ENCODE measurements at regions not wholly inside any gene's neighbourhood (a gene's known extent, or its start where the extent isn't known, plus 50 kb on each side); places are given as distances from the start of the nearest gene placed in this dataset.

DNA sequence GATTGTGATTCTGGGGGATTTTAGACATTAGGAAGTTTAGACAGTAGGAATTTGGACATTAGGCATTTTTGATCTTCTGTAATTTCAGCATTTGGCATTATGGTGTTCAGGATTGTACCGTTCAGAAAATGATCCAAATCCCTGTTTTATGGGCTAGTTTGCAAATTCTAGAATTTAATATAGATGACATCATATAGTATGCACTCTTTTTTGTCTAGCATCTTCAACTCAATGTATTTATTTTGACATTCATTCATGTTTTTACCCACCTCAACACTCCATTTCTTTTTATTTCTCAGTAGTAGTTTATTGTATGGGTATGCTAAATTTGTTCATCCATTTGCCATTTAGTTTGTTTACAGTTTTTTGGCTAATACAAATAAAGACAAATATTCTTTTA lies 105.3 kb upstream of the ZPLD1 start:
- Histone ChIP-seq H3K9me3 (replicated peaks; ENCODE audit: control insufficient read depth, insufficient read depth, low read length) (no peaks in the 10 kb centered on the region), H2AFZ (ENCODE audit: low read depth, low read length) (no peak overlapping the region), H3K27me3 (ENCODE audit: control insufficient read depth in 2 of 2, insufficient read depth in 2 of 2, low read length in 2 of 2) (peaks cover 0 to 3% of the 10 kb centered on the region in 2 experiments), H3K4me1 (ENCODE audit: control insufficient read depth, extremely low read depth, insufficient read depth, low read length) (no peaks in the 10 kb centered on the region), H3K9ac (replicated peaks; ENCODE audit: extremely low read depth, insufficient read depth, low read length) (no peak overlapping the region), H3K9me1 (replicated peaks; ENCODE audit: control insufficient read depth, extremely low read depth, insufficient read depth, low read length) (no peaks in the 10 kb centered on the region), H3K4me3 (replicated peaks in 1 of 3; ENCODE audit: insufficient read depth in 1 of 3, low read depth in 1 of 3, low read length in 3 of 3) (no peak overlapping the region), H3K27ac (ENCODE audit: insufficient read depth, low read depth, low read length) (no peak overlapping the region), H3K4me2 (ENCODE audit: insufficient read depth, low read length) (no peak overlapping the region), H3K36me3 (ENCODE audit: control insufficient read depth in 2 of 2, extremely low read depth in 1 of 2, insufficient read depth in 2 of 2, low read length in 2 of 2) (no peaks in the 10 kb centered on the region), H3K79me2 (ENCODE audit: control insufficient read depth, insufficient read depth, low read length) (no peaks in the 10 kb centered on the region), H4K20me1 (replicated peaks; ENCODE audit: control insufficient read depth, extremely low read depth, insufficient read depth, low read length) (no peaks in the 10 kb centered on the region)
- CTCF ChIA-PET: no interaction called here
- no peak for TF ChIP-seq POLR2A (IDR thresholded peaks at IDR 0.05; ENCODE audit: low read depth, low read length)
- TF ChIP-seq CTCF (IDR thresholded peaks at IDR 0.05; ENCODE audit: extremely low read depth in 1 of 2, insufficient read depth in 1 of 2, low read depth in 1 of 2, low read length in 2 of 2): no peak
- no peak for TF ChIP-seq POLR2AphosphoS5 (IDR thresholded peaks at IDR 0.05; ENCODE audit: insufficient read depth, low read depth, low read length)
- TF ChIP-seq FOS (IDR thresholded peaks at IDR 0.05; ENCODE audit: borderline replicate concordance, insufficient read depth, low read length): no peak
- no peak for TF ChIP-seq GATA2 (IDR thresholded peaks at IDR 0.05; ENCODE audit: insufficient read depth, insufficient read length, low read depth, low read length)
- no peak for TF ChIP-seq EZH2 (IDR thresholded peaks at IDR 0.05; ENCODE audit: borderline replicate concordance, low read depth, low read length, severe bottlenecking)
- no peak for TF ChIP-seq MYC (IDR thresholded peaks at IDR 0.05; ENCODE audit: low read depth, low read length)
- TF ChIP-seq MAX (IDR thresholded peaks at IDR 0.05; ENCODE audit: insufficient read depth, insufficient read length): no peak
- TF ChIP-seq JUN (IDR thresholded peaks at IDR 0.05; ENCODE audit: borderline replicate concordance, insufficient read depth, insufficient read length, low read depth): no peak
- DNase-seq (ENCODE audit: low read depth, low spot score): no peak
- dilution Hi-C loops (cut with MboI; ENCODE audit: extremely low pct_ligation_motif_present, low sequenced_read_pairs) (no loop called here), intact Hi-C loops (cut with micrococcal nuclease) (no loop called here)
- POLR2A ChIA-PET: no interaction called here
- FAIRE-seq: no peak
- BruUV-seq (replicated peaks): no TSS peak
